ENCODE measurements at regions not wholly inside any gene's neighbourhood (a gene's known extent, or its start where the extent isn't known, plus 50 kb on each side); places are given as distances from the start of the nearest gene placed in this dataset.

DNA sequence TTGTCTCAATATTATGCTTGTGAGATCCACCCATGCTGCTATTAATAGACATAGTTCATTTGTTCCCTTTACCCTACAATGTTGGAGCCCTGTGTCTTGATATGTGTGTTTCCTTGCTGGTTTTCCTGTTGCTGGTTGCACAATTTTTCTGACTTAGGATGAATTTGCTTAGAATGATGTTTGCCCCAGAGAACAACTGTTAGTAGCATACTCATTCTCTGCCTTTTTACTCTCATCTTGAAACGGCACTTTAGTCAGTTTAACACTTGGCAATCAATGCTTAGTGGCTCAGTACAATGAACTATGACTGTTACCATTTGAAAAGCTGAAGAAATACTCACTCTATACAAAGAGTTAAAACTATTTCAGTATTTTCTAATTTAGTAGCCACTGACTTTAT lies 158.8 kb upstream of the NDST4 start:
- TF ChIP-seq POLR2AphosphoS5 (IDR thresholded peaks at IDR 0.05; ENCODE audit: low read depth, low read length) (no peak), TAF1 (IDR thresholded peaks at IDR 0.05; ENCODE audit: borderline replicate concordance, insufficient read depth, low read length) (no peak)

Data from PFSK-1 (cell line).